ENCODE measurements at regions not wholly inside any gene's neighbourhood (a gene's known extent, or its start where the extent isn't known, plus 50 kb on each side); places are given as distances from the start of the nearest gene placed in this dataset.
A peak's percentile ranks its signal among the peaks of the same experiment; 100 is the strongest.

GRCh38 chr5:60490597-60491166 lies 209.3 kb downstream of the DEPDC1B start:
- TF ChIP-seq POLR2AphosphoS5 (IDR thresholded peaks at IDR 0.05): no peak
- TF ChIP-seq POLR2A (IDR thresholded peaks at IDR 0.05; ENCODE audit: low read depth): no peak
- TF ChIP-seq, protein P1, sequence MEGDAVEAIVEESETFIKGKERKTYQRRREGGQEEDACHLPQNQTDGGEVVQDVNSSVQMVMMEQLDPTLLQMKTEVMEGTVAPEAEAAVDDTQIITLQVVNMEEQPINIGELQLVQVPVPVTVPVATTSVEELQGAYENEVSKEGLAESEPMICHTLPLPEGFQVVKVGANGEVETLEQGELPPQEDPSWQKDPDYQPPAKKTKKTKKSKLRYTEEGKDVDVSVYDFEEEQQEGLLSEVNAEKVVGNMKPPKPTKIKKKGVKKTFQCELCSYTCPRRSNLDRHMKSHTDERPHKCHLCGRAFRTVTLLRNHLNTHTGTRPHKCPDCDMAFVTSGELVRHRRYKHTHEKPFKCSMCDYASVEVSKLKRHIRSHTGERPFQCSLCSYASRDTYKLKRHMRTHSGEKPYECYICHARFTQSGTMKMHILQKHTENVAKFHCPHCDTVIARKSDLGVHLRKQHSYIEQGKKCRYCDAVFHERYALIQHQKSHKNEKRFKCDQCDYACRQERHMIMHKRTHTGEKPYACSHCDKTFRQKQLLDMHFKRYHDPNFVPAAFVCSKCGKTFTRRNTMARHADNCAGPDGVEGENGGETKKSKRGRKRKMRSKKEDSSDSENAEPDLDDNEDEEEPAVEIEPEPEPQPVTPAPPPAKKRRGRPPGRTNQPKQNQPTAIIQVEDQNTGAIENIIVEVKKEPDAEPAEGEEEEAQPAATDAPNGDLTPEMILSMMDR (IDR thresholded peaks at IDR 0.05): no peak
- TF ChIP-seq EP300 (IDR thresholded peaks at IDR 0.05): no peak
- WGBS: 80% methylated on average over 4 of the region's 4 CpGs
- intact Hi-C loops (cut with DNase I): no loop called here
- H3K27me3 ChIP-seq: peaks cover 0 to 4% (median 0%) of the 10 kb centered on the region in 4 donors
- H3K27ac ChIP-seq (replicated peaks in 1 of 4): peak overlapping the region; percentile 75 to 79 (median 78)
- H3K9me3 ChIP-seq: no peaks in the 10 kb centered on the region
- no peaks in the 10 kb centered on the region for H3K36me3 ChIP-seq
- H3K4me1 ChIP-seq: peaks cover 0 to 27% (median 19%) of the 10 kb centered on the region in 4 donors
- H3K4me3 ChIP-seq: no peak overlapping the region
- no peak for DNase-seq (ENCODE audit: extremely low spot score)

GRCh38 chr5:60489856-60490255 lies 210.1 kb downstream of the DEPDC1B start:
- Histone ChIP-seq H3K27me3 (peaks cover 0 to 4% (median 0%) of the 10 kb centered on the region in 4 donors), H3K4me3 (peak overlapping the region; percentile 52 to 64 (median 53)), H3K4me1 (peaks cover 0 to 27% (median 19%) of the 10 kb centered on the region in 4 donors), H3K9me3 (no peaks in the 10 kb centered on the region), H3K27ac (replicated peaks in 1 of 4) (peak overlapping the region; percentile 75 to 79 (median 78)), H3K36me3 (no peaks in the 10 kb centered on the region)
- no peak for DNase-seq (ENCODE audit: extremely low spot score)
- intact Hi-C loops (cut with DNase I): no loop called here
- TF ChIP-seq POLR2AphosphoS5 (IDR thresholded peaks at IDR 0.05) (no peak), EP300 (IDR thresholded peaks at IDR 0.05) (no peak), POLR2A (IDR thresholded peaks at IDR 0.05; ENCODE audit: low read depth) (no peak)
- TF ChIP-seq, protein P1 (IDR thresholded peaks at IDR 0.05): no peak
- WGBS: 73% methylated on average over 3 of the region's 3 CpGs

- Histone ChIP-seq H3K27ac (replicated peaks in 1 of 4) (peak overlapping the region; percentile 75 to 79 (median 78)), H3K4me3 (peak overlapping the region; percentile 52 to 64 (median 53))
- intact Hi-C loops (cut with DNase I): no loop called here
These were observed 210.6 kb downstream of the DEPDC1B start for GRCh38 chr5:60489377-60489776.

GRCh38 chr5:60488466-60489130 lies 211.4 kb downstream of the DEPDC1B start:
- H3K36me3 ChIP-seq: no peaks in the 10 kb centered on the region
- TF ChIP-seq, protein P1 (IDR thresholded peaks at IDR 0.05): no peak
- TF ChIP-seq POLR2AphosphoS5 (IDR thresholded peaks at IDR 0.05): no peak
- no peak for TF ChIP-seq POLR2A (IDR thresholded peaks at IDR 0.05; ENCODE audit: low read depth)
- no peak for TF ChIP-seq EP300 (IDR thresholded peaks at IDR 0.05)
- H3K4me3 ChIP-seq: peak overlapping the region; percentile 52 to 64 (median 53)
- peaks cover 0 to 27% (median 19%) of the 10 kb centered on the region in 4 donors for H3K4me1 ChIP-seq
- H3K9me3 ChIP-seq: no peaks in the 10 kb centered on the region
- intact Hi-C loops (cut with DNase I): no loop called here
- peak overlapping the region; percentile 75 to 79 (median 78) for H3K27ac ChIP-seq (replicated peaks in 1 of 4)
- 71% methylated on average over 6 of the region's 6 CpGs for WGBS
- peaks cover 0 to 4% (median 0%) of the 10 kb centered on the region in 4 donors for H3K27me3 ChIP-seq
- no peak for DNase-seq (ENCODE audit: extremely low spot score)

More at GRCh38 chr5:60489377-60489776, 210.6 kb downstream of the DEPDC1B start:
- Histone ChIP-seq H3K9me3 (no peaks in the 10 kb centered on the region), H3K36me3 (no peaks in the 10 kb centered on the region), H3K4me1 (peaks cover 0 to 27% (median 19%) of the 10 kb centered on the region in 4 donors), H3K27me3 (peaks cover 0 to 4% (median 0%) of the 10 kb centered on the region in 4 donors)
- no peak for TF ChIP-seq POLR2AphosphoS5 (IDR thresholded peaks at IDR 0.05)
- TF ChIP-seq, protein P1 (IDR thresholded peaks at IDR 0.05): no peak
- no peak for TF ChIP-seq POLR2A (IDR thresholded peaks at IDR 0.05; ENCODE audit: low read depth)
- no peak for TF ChIP-seq EP300 (IDR thresholded peaks at IDR 0.05)
- 20% methylated on average over 2 of the region's 2 CpGs for WGBS
- no peak for DNase-seq (ENCODE audit: extremely low spot score)
